HCT116 (cell line): ENCODE measurements at regions not wholly inside any gene's neighbourhood (a gene's known extent, or its start where the extent isn't known, plus 50 kb on each side); places are given as distances from the start of the nearest gene placed in this dataset.

Source experiments
- ATAC-seq: fragments of 200-7000 bp; cut with Tn5 transposase; 2 replicates; pipeline ENCODE4 v1.9.1; 2020; ENCODE audit warnings: mild to moderate bottlenecking, moderate library complexity
- BruUV-seq: library from RNA; stranded (reverse); fragments of 400-500 nt; replicated peaks from 2 replicates; lab custom pipeline; 2021; lab: Mats Ljungman, UMichigan
- CTCF ChIA-PET: fragments of 300-600 bp; sonication (Branson Sonifier 250); formaldehyde crosslinking; loops from one replicate; lab custom pipeline; 2021; ENCODE audit warnings: antibody characterized with exemption; lab: Charles Lee
- POLR2A ChIA-PET: fragments of 300-600, 350-600 bp; sonication (Branson Sonifier 250); formaldehyde crosslinking; loops from one replicate; lab custom pipeline; 2021; ENCODE audit warnings: antibody characterized with exemption; lab: Charles Lee
- RAD21 ChIA-PET, 2 experiments: fragments of 300-600 bp; sonication (Branson Sonifier 250); formaldehyde crosslinking; loops; one replicate each; lab custom pipeline; 2023; ENCODE audit warnings: low total read pairs in 2 of 2; ENCODE audit not compliant: uncharacterized antibody in 2 of 2, unreplicated experiment in 2 of 2, low non-redundant PET in 1 of 2; lab: Charles Lee
- DNase-seq: peaks from one replicate; pipeline ENCODE4 v3.0.0-alpha.2; 2010; ENCODE audit warnings: low read depth, low spot score
- H2AFZ ChIP-seq: fragments of 200-600 bp; shearing (Covaris generic), sonication (generic); 2 replicates; pipeline ENCODE4 v1.6.1; 2017; ENCODE audit warnings: low read depth, mixed run types, mixed read lengths, antibody characterized with exemption, low read length; ENCODE audit not compliant: poor library complexity, severe bottlenecking
- H3K27ac ChIP-seq: 2 replicates; pipeline ENCODE4 v1.5.1; 2012; ENCODE audit warnings: low read depth, low read length
- H3K27me3 ChIP-seq: fragments of 200-600 bp; sonication (generic); 2 replicates; pipeline ENCODE4 v1.6.1; 2016; ENCODE audit warnings: mixed run types, low read length, mixed read lengths; ENCODE audit not compliant: insufficient read depth
- H3K36me3 ChIP-seq, 2 experiments: fragments of 200-500 bp in 1 of 2; fragments of 200-600 bp in 1 of 2; sonication (Bioruptor generic) in 1 of 2; sonication (generic) in 1 of 2; 2 replicates each; pipeline versions ENCODE4 v1.5.1 to v1.6.1; 2014 to 2016; ENCODE audit warnings: low read length in 2 of 2, inconsistent platforms in 1 of 2, mixed read lengths in 1 of 2, mixed run types in 1 of 2; ENCODE audit not compliant: insufficient read depth in 2 of 2, control insufficient read depth in 1 of 2
- H3K4me1 ChIP-seq, 2 experiments: fragments of 200-600 bp in 1 of 2; sonication (generic) in 1 of 2; 2 replicates each; pipeline versions ENCODE4 v1.5.1 to v1.6.1; 2012 to 2017; ENCODE audit warnings: low read length in 2 of 2, inconsistent platforms in 1 of 2, mild to moderate bottlenecking in 1 of 2, mixed read lengths in 1 of 2, mixed run types in 1 of 2, moderate library complexity in 1 of 2; ENCODE audit not compliant: insufficient read depth in 2 of 2, control insufficient read depth in 1 of 2
- H3K4me2 ChIP-seq: fragments of 200-600 bp; sonication (generic); 2 replicates; pipeline ENCODE4 v1.6.1; 2017; ENCODE audit warnings: mixed run types, low read length, mixed read lengths
- H3K4me3 ChIP-seq, 2 experiments: fragments of 200-600 bp in 1 of 2; sonication (generic) in 1 of 2; replicated peaks in 1 of 2; 2 replicates each; pipeline ENCODE4 v1.5.1; 2011 to 2016; ENCODE audit warnings: low read length in 2 of 2, control low read depth in 1 of 2, low read depth in 1 of 2, mild to moderate bottlenecking in 1 of 2, mixed read lengths in 1 of 2, mixed run types in 1 of 2
- H3K79me2 ChIP-seq: fragments of 200-600 bp; sonication (generic); 2 replicates; pipeline ENCODE4 v1.6.1; 2017; ENCODE audit warnings: mild to moderate bottlenecking, mixed run types, low read length, moderate library complexity, mixed read lengths; ENCODE audit not compliant: insufficient read depth
- H3K9ac ChIP-seq: fragments of 200-600 bp; sonication (generic); 2 replicates; pipeline ENCODE4 v1.6.1; 2016; ENCODE audit warnings: low read length, mixed read lengths
- H3K9me2 ChIP-seq: fragments of 200-600 bp; sonication (generic), shearing (Covaris generic); 2 replicates; pipeline ENCODE4 v1.6.1; 2017; ENCODE audit warnings: mixed run types, mild to moderate bottlenecking, moderate library complexity; ENCODE audit not compliant: insufficient read depth
- H3K9me3 ChIP-seq, 2 experiments: fragments of 200-500 bp in 1 of 2; fragments of 200-600 bp in 1 of 2; sonication (Bioruptor generic) in 1 of 2; sonication (generic) in 1 of 2; 2 replicates each; pipeline ENCODE4 v1.6.1; 2014 to 2017; ENCODE audit warnings: low read length in 2 of 2, mixed read lengths in 2 of 2, inconsistent platforms in 1 of 2, low read depth in 1 of 2, mild to moderate bottlenecking in 1 of 2, mixed run types in 1 of 2, moderate library complexity in 1 of 2; ENCODE audit not compliant: control insufficient read depth in 1 of 2, insufficient read depth in 1 of 2
- H4K20me1 ChIP-seq: fragments of 200-600 bp; sonication (generic), shearing (Covaris generic); 2 replicates; pipeline ENCODE4 v1.6.1; 2017; ENCODE audit warnings: mixed run types, mild to moderate bottlenecking, moderate library complexity; ENCODE audit not compliant: insufficient read depth
- ATF3 ChIP-seq: IDR thresholded peaks from 2 replicates; pipeline ENCODE4 v1.6.1; 2012
- CEBPB ChIP-seq: IDR thresholded peaks from 2 replicates; pipeline ENCODE4 v1.6.1; 2012; ENCODE audit warnings: low read depth
- CTCF ChIP-seq, 3 experiments: fragments of 200-600 bp in 1 of 3; sonication (generic) in 1 of 3; IDR thresholded peaks in 2 of 3; conservative IDR thresholded peaks in 1 of 3; 2 replicates each; pipeline ENCODE4 v1.5.1; 2012 to 2017; ENCODE audit warnings: low read depth in 2 of 3, low read length in 2 of 3, antibody characterized with exemption in 1 of 3, borderline replicate concordance in 1 of 3, control low read depth in 1 of 3, mild to moderate bottlenecking in 1 of 3, mixed read lengths in 1 of 3, mixed run types in 1 of 3, moderate library complexity in 1 of 3; ENCODE audit not compliant: insufficient read depth in 1 of 3
- EGR1 ChIP-seq: IDR thresholded peaks from 2 replicates; pipeline ENCODE4 v1.6.1; 2012; ENCODE audit warnings: low read depth
- EZH2phosphoT487 ChIP-seq: fragments of 200-600 bp; IDR thresholded peaks from 2 replicates; pipeline ENCODE4 v1.6.1; 2018; ENCODE audit warnings: antibody characterized with exemption, borderline replicate concordance
- FOSL1 ChIP-seq: IDR thresholded peaks from 2 replicates; pipeline ENCODE4 v1.6.1; 2012; ENCODE audit warnings: low read depth
- JUND ChIP-seq: IDR thresholded peaks from 2 replicates; pipeline ENCODE4 v1.6.1; 2012
- POLR2A ChIP-seq: IDR thresholded peaks from 2 replicates; pipeline ENCODE4 v1.7.0; 2011; ENCODE audit warnings: borderline replicate concordance; ENCODE audit not compliant: insufficient read depth, insufficient read length; ENCODE audit errors: extremely low read depth
- POLR2AphosphoS5 ChIP-seq: IDR thresholded peaks from 2 replicates; pipeline ENCODE4 v1.6.1; 2011; ENCODE audit warnings: mild to moderate bottlenecking, low read depth, low read length, moderate library complexity
- RAD21 ChIP-seq: IDR thresholded peaks from 2 replicates; pipeline ENCODE4 v1.6.1; 2012; ENCODE audit warnings: low read depth, mild to moderate bottlenecking
- REST ChIP-seq: IDR thresholded peaks from 2 replicates; pipeline ENCODE4 v1.6.1; 2012; ENCODE audit warnings: low read depth
- SIN3A ChIP-seq: IDR thresholded peaks from 2 replicates; pipeline ENCODE4 v1.6.1; 2012; ENCODE audit warnings: low read depth
- SP1 ChIP-seq: IDR thresholded peaks from 2 replicates; pipeline ENCODE4 v1.6.1; 2012; ENCODE audit warnings: low read depth
- SRF ChIP-seq: IDR thresholded peaks from 2 replicates; pipeline ENCODE4 v1.6.1; 2012; ENCODE audit warnings: low read depth
- TCF7L2 ChIP-seq: IDR thresholded peaks from 2 replicates; pipeline ENCODE4 v1.7.0; 2011; ENCODE audit warnings: borderline replicate concordance, inconsistent platforms; ENCODE audit not compliant: insufficient read depth, insufficient read length; ENCODE audit errors: extremely low read depth
- YY1 ChIP-seq: IDR thresholded peaks from 2 replicates; pipeline ENCODE4 v1.6.1; 2011; ENCODE audit warnings: low read length, low read depth, moderate library complexity, mild to moderate bottlenecking; ENCODE audit not compliant: insufficient replicate concordance; ENCODE audit errors: extremely low read depth
- ZFX ChIP-seq: fragments of 450-650 bp; IDR thresholded peaks from 2 replicates; pipeline ENCODE4 v1.6.1; 2017
- ZNF274 ChIP-seq: fragments of 200-500 bp; sonication (Bioruptor generic); IDR thresholded peaks from 2 replicates; pipeline ENCODE4 v1.6.1; 2014; ENCODE audit warnings: mild to moderate bottlenecking, low read depth, low read length, inconsistent platforms
- intact Hi-C: fragments of 100-400 bp; cut with micrococcal nuclease; formaldehyde crosslinking; loops from 2 replicates; pipeline ENCODE4 v1.10.0; 2022
- TF ChIP-seq, protein P1 (sequence below): IDR thresholded peaks from 2 replicates; pipeline ENCODE4 v1.6.1; 2012

- TF ChIP-seq CTCF (IDR thresholded peaks at IDR 0.05 in 2 of 3, conservative IDR thresholded peaks at IDR 0.05 in 1 of 3; ENCODE audit: borderline replicate concordance in 1 of 3, insufficient read depth in 1 of 3, low read depth in 2 of 3, low read length in 2 of 3): no peak
- TF ChIP-seq REST: no peak
- no peak for TF ChIP-seq POLR2A
- no peak for TF ChIP-seq CEBPB
- TF ChIP-seq SIN3A: no peak
- TF ChIP-seq FOSL1: no peak
- no peak for TF ChIP-seq YY1
- TF ChIP-seq ZNF274: no peak
- no peak for TF ChIP-seq POLR2AphosphoS5
- no peak for TF ChIP-seq SRF
- TF ChIP-seq SP1: no peak
- no peak for TF ChIP-seq ATF3
- TF ChIP-seq TCF7L2: no peak
- TF ChIP-seq, protein P1, sequence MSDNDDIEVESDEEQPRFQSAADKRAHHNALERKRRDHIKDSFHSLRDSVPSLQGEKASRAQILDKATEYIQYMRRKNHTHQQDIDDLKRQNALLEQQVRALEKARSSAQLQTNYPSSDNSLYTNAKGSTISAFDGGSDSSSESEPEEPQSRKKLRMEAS: no peak
- no peak for TF ChIP-seq JUND
- TF ChIP-seq EZH2phosphoT487: no peak
- no peak for TF ChIP-seq ZFX
- TF ChIP-seq RAD21: no peak
- no peak for TF ChIP-seq EGR1
- no peaks in the 10 kb centered on the region for H3K4me1 ChIP-seq
- H3K27ac ChIP-seq: no peak overlapping the region
- ChIA-PET POLR2A (no interaction called here), RAD21 (no interaction called here), CTCF (no interaction called here)
- no peak overlapping the region for H3K4me2 ChIP-seq
- intact Hi-C loops: no loop called here
- H3K27me3 ChIP-seq: no peaks in the 10 kb centered on the region
- no peaks in the 10 kb centered on the region for H3K36me3 ChIP-seq
- no peak for ATAC-seq
- H3K9me3 ChIP-seq: no peaks in the 10 kb centered on the region
- no peaks in the 10 kb centered on the region for H3K9me2 ChIP-seq
- no peaks in the 10 kb centered on the region for H3K79me2 ChIP-seq
- DNase-seq: no peak
- no peak overlapping the region for H3K4me3 ChIP-seq
- no peak overlapping the region for H2AFZ ChIP-seq
- no peak overlapping the region for H3K9ac ChIP-seq
- H4K20me1 ChIP-seq: no peaks in the 10 kb centered on the region
- no TSS peak for BruUV-seq
These were observed 628.6 kb downstream of the CCDC85A start for GRCh38 chr2:56812432-56812831.
